ENCODE measurements at regions not wholly inside any gene's neighbourhood (a gene's known extent, or its start where the extent isn't known, plus 50 kb on each side); places are given as distances from the start of the nearest gene placed in this dataset.

GRCh38 chr2:64765160-64765805 is 111.6 kb upstream of the SERTAD2 start:
- no peak for TF ChIP-seq PRDM15 (CRISPR knock-in tag; IDR thresholded peaks at IDR 0.05)
- TF ChIP-seq ZMAT4 (CRISPR knock-in tag; IDR thresholded peaks at IDR 0.05), result no peak
- no peak for TF ChIP-seq ZBTB43 (CRISPR knock-in tag; IDR thresholded peaks at IDR 0.05)
- TF ChIP-seq MYBL2 (CRISPR knock-in tag; IDR thresholded peaks at IDR 0.05), result no peak
- TF ChIP-seq TP53 (CRISPR knock-in tag; IDR thresholded peaks at IDR 0.05), result no peak
- TF ChIP-seq ZNF281 (CRISPR knock-in tag; IDR thresholded peaks at IDR 0.05), result no peak
- TF ChIP-seq E2F1 (CRISPR knock-in tag; IDR thresholded peaks at IDR 0.05), result no peak
- no peak for TF ChIP-seq CREB1 (CRISPR knock-in tag; IDR thresholded peaks at IDR 0.05)
- TF ChIP-seq JAZF1 (CRISPR knock-in tag; IDR thresholded peaks at IDR 0.05), result no peak
- TF ChIP-seq SMAD4 (CRISPR knock-in tag; IDR thresholded peaks at IDR 0.05), result no peak
- no peak for TF ChIP-seq HMGXB4 (CRISPR knock-in tag; IDR thresholded peaks at IDR 0.05)
- no peak overlapping the region for H3K4me3 Mint-ChIP-seq

More at GRCh38 chr2:64765160-64765805, 111.6 kb upstream of the SERTAD2 start:
- Mint-ChIP-seq H3K27me3 (ENCODE audit: low read depth) (peaks cover 48% of the 10 kb centered on the region), H3K27ac (no peak overlapping the region), H3K4me1 (peaks cover 22% of the 10 kb centered on the region), H3K36me3 (no peaks in the 10 kb centered on the region), H3K9me3 (no peaks in the 10 kb centered on the region)
- ChIA-PET POLR2A (no interaction called here), CTCF (no interaction called here)
- DNase-seq (ENCODE audit: low spot score) (no peak), ATAC-seq (no peak)

Data from WTC11 (cell line).